SKM-1 (cell line): ENCODE measurements at regions not wholly inside any gene's neighbourhood (a gene's known extent, or its start where the extent isn't known, plus 50 kb on each side); places are given as distances from the start of the nearest gene placed in this dataset.
"Not testable (repeated sequence)": the region's sequence is repeated elsewhere in the genome, so short reads cannot be mapped to it uniquely, and the experiment has no call there.

Source experiments
- DNase-seq: peaks from one replicate; lab custom pipeline; 2025; ENCODE audit not compliant: unreplicated experiment; lab: John Stamatoyannopoulos, UW

DNA sequence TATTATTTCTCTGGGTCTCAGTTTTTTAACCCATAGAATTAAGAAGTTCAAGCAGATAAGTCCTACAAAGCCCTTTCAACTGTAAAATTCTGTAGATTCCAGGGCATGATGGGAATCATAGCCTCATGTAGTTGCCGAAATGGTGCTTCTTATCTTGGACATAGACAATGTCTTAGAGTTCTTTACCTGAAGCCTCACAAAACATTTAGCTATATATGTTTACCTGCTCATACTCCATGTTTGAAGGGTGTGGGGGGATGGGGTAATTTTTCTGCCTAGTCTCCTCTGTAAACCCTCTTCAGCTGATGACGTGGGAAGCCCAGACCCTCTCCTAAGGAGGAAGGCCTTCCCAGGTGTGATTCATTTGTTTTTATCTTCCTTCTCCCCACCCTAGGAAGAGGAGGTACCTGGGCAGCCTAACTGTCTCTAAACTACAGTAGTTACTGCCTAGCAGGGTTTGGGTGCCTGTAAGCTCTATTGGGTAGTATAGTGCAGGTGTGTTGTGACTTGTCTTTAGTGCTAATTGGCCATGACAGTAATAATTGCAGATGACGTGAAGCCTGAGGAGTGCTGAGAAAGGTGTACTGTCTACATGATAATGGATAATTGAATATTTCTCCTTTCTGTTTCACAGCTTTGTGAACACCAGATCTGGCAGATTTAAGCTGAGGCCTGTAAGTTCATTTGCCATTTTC is 230.8 kb downstream of the TFAP2B start:
- DNase-seq = no peak

- DNase-seq = no peak
Measured at GRCh38 chr6:51049983-51050877, 231.6 kb downstream of the TFAP2B start.

DNA sequence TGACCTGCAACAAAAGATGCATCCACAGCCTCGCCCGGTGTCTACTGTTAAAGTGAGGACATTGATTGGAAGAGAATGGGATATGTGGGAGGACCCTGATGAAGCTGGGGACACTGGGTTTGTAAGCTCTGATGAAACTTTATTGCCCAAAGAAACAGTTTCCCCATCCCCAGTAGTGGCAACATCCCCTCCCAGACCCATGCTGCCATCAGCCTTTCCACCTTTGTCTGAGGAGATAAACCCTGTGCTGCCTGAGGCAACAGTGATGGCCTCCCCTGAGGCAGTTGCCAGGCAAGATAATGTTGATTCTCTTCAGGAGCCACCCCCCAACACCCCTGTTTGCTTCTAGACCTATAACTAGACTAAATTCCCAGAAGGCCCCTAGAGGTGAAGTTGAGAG is 234.0 kb downstream of the TFAP2B start:
- DNase-seq = not testable (repeated sequence)

DNA sequence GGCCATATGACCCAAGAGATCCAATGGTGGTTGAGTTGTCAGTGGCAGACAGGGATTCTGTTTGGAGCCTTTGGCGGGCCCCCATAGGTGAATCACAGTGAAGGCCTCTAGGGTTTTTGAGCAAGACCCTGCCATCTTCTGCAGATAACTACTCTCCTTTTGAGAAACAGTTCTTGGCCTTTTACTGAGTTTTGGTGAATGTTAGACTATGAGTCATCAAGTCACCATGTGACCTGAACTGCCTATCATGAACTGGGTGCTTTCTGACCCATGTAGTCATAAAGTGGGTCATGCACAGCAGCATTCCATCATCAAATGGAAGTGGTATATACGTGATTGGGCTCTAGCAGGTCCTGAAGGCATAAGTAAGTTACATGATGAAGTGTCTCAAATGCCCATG is 236.6 kb downstream of the TFAP2B start:
- not testable (repeated sequence) for DNase-seq

- no peak for DNase-seq
Measured at GRCh38 chr6:51057296-51057695, 238.6 kb downstream of the TFAP2B start.

- no peak for DNase-seq
Measured at GRCh38 chr6:51060262-51060762, 241.6 kb downstream of the TFAP2B start.

- no peak for DNase-seq
Measured at GRCh38 chr6:51062166-51062722, 243.6 kb downstream of the TFAP2B start.

GRCh38 chr6:51077821-51078518 is 259.3 kb downstream of the TFAP2B start:
- no peak for DNase-seq

DNA sequence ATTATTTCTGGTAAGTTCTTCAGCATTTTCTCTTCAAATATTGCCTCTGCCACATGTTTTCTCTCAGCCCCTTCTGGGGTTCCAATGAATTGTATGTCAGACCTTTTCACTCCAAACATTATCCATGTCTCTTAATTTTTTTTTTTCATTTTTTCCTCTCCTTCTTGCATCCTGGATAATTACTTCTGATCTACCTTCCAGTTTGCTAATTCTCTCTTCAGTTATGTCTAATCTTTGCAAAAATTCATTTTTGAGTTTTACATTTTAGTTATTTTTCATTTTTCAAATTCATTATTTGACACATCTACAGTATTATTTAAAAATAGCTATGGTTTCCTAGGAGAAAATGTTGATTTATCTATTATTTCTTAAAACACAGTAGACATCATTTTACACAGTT is 271.7 kb downstream of the TFAP2B start:
- DNase-seq = no peak

DNA sequence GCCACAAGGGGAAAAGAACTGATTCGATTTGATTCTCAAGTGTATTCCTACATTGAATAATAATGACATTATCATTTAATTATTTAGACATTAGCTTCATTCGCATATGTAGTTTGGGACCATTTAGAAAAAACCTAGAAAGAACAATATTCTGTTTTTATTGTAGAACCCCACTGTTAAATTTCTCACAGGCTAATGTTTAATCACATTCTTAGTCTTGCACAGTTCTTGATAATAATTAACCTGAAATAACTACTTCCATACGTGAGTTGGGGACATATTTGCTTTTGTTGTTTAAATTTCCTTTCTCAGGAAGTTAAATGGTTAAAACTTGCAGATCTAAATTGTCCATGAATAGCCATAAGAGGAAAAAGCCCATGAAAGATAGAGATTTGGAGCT is 275.2 kb downstream of the TFAP2B start:
- DNase-seq = no peak

GRCh38 chr6:51094271-51094670 is 275.6 kb downstream of the TFAP2B start:
- no peak for DNase-seq

- no peak for DNase-seq
Measured at GRCh38 chr6:51098246-51098645, 279.6 kb downstream of the TFAP2B start.

GRCh38 chr6:51098791-51099190 is 280.1 kb downstream of the TFAP2B start:
- DNase-seq = no peak

DNA sequence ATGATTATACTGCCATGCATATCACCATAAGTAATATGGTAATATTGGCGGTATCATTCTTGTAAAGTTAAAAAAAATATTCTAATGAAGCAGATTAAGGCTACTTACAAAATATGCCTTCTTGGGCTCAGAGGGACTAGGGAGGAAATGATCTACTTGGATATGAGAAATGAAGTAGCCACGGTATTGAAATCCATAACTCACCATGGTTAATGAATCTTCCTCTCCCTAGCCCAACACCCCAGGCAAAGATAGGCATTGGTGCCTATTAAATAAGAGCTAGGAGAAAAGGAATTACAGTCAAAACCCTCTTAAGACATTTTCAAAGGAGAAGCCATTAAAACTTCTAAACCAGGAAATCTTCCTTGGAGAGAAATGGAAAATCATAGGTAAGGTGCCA is 280.5 kb downstream of the TFAP2B start:
- no peak for DNase-seq

DNA sequence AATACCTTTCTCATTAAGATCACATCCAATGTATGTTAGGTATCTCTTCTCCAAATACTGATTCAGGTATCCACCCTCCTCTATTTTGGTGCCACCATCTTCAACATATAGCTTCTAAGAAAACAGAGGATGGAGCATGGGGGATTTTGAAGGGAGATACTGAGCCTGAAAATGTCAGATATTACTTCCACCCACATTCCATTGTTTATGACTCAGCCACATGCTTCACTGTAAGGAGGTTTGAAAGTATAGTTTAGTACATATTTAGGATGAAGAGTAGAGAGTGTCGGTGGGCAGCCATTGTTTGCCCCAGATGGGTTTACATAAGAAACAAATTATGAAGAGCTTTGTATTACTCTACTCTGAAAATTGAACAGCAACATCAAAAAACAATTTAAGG is 286.7 kb downstream of the TFAP2B start:
- no peak for DNase-seq

DNA sequence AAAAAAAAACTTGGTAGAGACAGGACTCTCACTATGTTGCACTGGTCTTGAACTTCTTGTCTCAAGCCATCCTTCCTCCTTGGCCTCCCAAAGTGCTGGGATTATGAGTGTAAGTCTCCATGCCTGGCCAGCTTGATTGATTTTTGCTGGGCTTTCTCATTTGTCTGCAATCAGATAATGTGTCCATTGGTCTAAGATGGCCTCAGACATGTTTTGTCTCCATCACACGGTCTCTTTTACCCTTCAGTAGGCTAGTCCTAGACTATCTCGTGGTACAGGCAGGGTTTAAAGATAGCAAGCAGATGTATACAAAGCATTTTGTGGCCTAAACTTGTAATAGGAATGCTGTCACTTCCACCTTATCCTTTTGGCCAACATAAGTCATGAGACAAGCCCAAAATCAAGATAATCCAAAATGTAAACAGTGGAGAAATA is 289.1 kb downstream of the TFAP2B start:
- DNase-seq = no peak

DNA sequence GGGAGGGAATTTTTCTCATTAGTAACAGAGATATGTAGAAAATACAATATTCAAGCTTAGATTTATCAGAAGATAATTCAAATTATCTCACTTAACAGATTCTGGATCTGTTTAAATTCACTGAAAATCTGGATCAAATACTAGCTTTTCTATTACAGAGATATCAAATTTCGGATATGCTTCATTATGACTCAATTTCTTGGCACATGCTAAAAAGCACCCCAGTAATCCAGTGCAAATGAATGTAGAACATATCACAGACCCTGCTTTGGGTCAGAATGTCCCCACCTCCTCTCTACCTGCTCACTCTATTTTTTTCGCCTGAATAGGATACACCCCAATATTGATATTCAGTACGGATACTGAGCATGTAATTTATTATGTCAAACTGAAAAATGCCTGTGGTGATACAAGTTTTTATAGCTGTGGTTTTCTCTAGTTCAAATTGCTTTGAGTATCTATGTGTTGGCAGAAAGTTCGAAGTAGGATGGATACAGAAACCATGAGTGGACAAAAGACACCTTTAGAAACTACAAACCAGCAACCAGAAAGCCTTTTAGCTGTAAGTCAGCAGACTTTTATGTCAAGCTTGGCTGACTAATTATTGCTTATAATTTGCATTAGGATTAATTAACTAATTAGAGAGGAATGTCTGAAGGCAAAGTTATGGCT is 290.0 kb downstream of the TFAP2B start:
- DNase-seq = no peak

- DNase-seq = no peak
Measured at GRCh38 chr6:51112731-51113130, 294.1 kb downstream of the TFAP2B start.

DNA sequence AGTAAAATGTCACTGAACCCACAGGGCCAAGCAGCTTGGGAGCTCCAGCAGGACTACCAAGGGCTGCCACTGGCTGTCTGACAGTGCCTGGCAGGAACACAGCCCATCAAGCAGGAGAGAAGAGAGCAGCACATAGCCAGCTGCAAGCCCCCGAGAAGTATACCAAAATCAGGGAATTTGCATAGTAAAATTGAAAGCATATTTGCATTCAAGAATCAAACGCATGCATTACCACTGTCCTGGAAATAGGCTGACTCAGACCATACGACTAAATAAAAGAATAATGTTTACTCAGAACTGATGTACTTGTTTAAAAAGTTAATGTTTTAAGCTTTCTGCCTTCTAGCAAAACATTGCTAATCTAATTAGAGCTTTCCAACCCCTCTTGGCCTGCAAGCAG is 298.1 kb downstream of the TFAP2B start:
- DNase-seq = no peak

DNA sequence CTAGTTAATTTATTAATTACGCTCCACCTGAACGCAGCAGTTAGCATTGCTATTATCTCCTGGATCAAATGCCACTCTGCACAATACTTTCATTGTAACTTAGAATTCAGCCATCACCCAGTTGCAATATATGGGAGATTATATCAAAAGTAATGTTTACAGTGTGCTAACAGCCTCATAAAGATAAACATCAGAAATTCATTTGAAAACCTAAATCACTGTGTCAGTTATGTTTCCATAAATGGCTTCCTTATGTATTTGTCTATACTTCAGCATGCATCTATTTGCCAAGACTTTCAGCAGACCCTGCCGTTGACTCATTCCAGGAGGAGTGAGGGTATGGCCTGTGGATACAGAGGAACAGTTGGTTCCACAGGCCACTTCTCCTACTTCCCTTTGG is 300.1 kb downstream of the TFAP2B start:
- no peak for DNase-seq

- DNase-seq = no peak
Measured at GRCh38 chr6:51120016-51120415, 301.3 kb downstream of the TFAP2B start.
